Adipocyte (in vitro differentiated cells): ENCODE measurements at regions not wholly inside any gene's neighbourhood (a gene's known extent, or its start where the extent isn't known, plus 50 kb on each side); places are given as distances from the start of the nearest gene placed in this dataset.

Source experiments
- DNase-seq: peaks from one replicate; pipeline ENCODE4 v3.0.0-alpha.2; 2015; ENCODE audit warnings: low read depth
- H3K27me3 ChIP-seq: replicated peaks from 2 replicates; pipeline ENCODE4 v1.7.0; 2013; ENCODE audit warnings: mild to moderate bottlenecking, low read length, moderate library complexity; ENCODE audit not compliant: control insufficient read depth, insufficient read depth
- H3K36me3 ChIP-seq: 2 replicates; pipeline ENCODE4 v1.7.0; 2013; ENCODE audit warnings: low read length, mild to moderate bottlenecking, moderate library complexity; ENCODE audit not compliant: control insufficient read depth, insufficient read depth, severe bottlenecking
- H3K4me1 ChIP-seq: 2 replicates; pipeline ENCODE4 v1.7.0; 2013; ENCODE audit warnings: mild to moderate bottlenecking, low read length, moderate library complexity; ENCODE audit not compliant: control insufficient read depth, insufficient read depth
- H3K4me3 ChIP-seq: 2 replicates; pipeline ENCODE4 v1.7.0; 2013; ENCODE audit warnings: mild to moderate bottlenecking, low read length, moderate library complexity
- H3K9ac ChIP-seq: 2 replicates; pipeline ENCODE4 v1.7.0; 2013; ENCODE audit warnings: mild to moderate bottlenecking, low read length, moderate library complexity
- H3K9me3 ChIP-seq: 2 replicates; pipeline ENCODE4 v1.7.0; 2013; ENCODE audit warnings: mild to moderate bottlenecking, low read length, moderate library complexity; ENCODE audit not compliant: control insufficient read depth

DNA sequence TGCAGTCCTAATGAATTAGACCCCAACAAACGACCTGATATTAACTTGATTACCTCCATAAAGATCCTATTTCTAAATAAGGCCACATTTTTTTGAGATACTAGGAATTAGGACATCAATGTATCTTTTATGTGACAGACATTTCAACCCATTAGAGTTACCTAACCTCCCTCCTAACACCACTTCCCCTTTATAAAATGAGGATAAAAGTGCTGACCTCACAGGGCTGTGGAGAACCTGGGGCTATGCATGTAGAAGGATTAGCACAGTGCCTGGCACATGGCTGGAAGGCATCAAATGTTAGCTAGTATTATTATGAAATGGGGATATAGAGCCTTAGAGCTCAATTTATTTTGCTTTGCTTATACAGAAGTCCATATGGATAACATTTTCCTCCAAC is 53.5 kb upstream of the LRRN1 start:
- Histone ChIP-seq H3K4me3 (no peak overlapping the region), H3K27me3 (no peaks in the 10 kb centered on the region), H3K4me1 (no peaks in the 10 kb centered on the region), H3K9me3 (no peaks in the 10 kb centered on the region), H3K9ac (no peak overlapping the region), H3K36me3 (no peaks in the 10 kb centered on the region)
- no peak for DNase-seq

DNA sequence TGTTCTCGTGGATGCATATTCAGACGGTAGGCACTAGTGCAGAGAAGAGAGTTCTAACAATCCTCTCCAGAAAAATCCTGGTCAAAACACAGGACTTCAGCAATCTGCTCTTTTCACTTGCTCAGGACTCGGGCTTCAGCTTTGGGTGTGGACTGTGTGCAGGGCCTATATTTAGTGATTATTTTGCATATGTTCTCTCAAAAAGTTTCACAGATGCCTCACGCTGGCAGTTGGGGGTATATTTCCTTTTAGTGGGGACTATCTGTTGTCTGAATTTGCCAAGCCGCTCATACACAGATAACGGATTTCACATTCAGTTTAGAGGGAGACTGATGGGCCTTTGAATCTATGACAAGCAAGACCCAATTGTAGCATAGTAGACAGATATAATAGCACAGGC is 54.4 kb upstream of the LRRN1 start:
- Histone ChIP-seq H3K9me3 (peaks cover 4% of the 10 kb centered on the region), H3K4me1 (no peaks in the 10 kb centered on the region), H3K4me3 (no peak overlapping the region), H3K36me3 (no peaks in the 10 kb centered on the region), H3K27me3 (no peaks in the 10 kb centered on the region), H3K9ac (no peak overlapping the region)
- no peak for DNase-seq

DNA sequence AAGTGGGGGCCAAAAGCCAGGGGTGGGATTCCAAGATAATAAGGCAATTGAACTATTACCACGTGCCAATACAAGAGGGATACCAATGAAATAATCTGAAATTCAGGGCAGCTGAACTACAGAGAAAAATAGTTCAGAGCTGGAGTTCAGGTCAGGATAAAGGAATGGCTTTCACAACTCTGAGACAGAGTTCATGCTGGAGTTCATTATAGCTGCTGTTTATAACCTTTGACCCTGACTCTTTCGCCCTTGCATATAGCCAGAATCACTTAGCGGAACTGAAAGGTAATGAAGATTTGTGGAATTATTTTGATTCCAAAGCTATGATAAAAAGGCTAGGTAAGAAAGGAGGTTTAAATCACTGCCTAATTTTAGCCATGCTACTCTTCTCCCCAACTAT is 55.5 kb upstream of the LRRN1 start:
- no peaks in the 10 kb centered on the region for H3K27me3 ChIP-seq
- H3K4me3 ChIP-seq: no peak overlapping the region
- peaks cover 5% of the 10 kb centered on the region for H3K9me3 ChIP-seq
- DNase-seq: no peak
- no peaks in the 10 kb centered on the region for H3K4me1 ChIP-seq
- H3K9ac ChIP-seq: no peak overlapping the region
- H3K36me3 ChIP-seq: no peaks in the 10 kb centered on the region

- Histone ChIP-seq H3K36me3 (no peaks in the 10 kb centered on the region), H3K4me1 (no peaks in the 10 kb centered on the region), H3K9me3 (peaks cover 5% of the 10 kb centered on the region), H3K9ac (no peak overlapping the region), H3K4me3 (no peak overlapping the region), H3K27me3 (no peaks in the 10 kb centered on the region)
- DNase-seq: no peak
Measured at GRCh38 chr3:3740061-3740460, 59.2 kb upstream of the LRRN1 start.

GRCh38 chr3:3739330-3740060 is 59.7 kb upstream of the LRRN1 start:
- no peak for DNase-seq
- peaks cover 5% of the 10 kb centered on the region for H3K9me3 ChIP-seq
- H3K9ac ChIP-seq: no peak overlapping the region
- H3K4me1 ChIP-seq: no peaks in the 10 kb centered on the region
- no peaks in the 10 kb centered on the region for H3K27me3 ChIP-seq
- no peak overlapping the region for H3K4me3 ChIP-seq
- no peaks in the 10 kb centered on the region for H3K36me3 ChIP-seq

GRCh38 chr3:3737531-3737930 is 61.7 kb upstream of the LRRN1 start:
- peaks cover 5% of the 10 kb centered on the region for H3K9me3 ChIP-seq
- H3K4me3 ChIP-seq: no peak overlapping the region
- DNase-seq: no peak
- H3K36me3 ChIP-seq: no peaks in the 10 kb centered on the region
- no peak overlapping the region for H3K9ac ChIP-seq
- H3K27me3 ChIP-seq: no peaks in the 10 kb centered on the region
- H3K4me1 ChIP-seq: no peaks in the 10 kb centered on the region

DNA sequence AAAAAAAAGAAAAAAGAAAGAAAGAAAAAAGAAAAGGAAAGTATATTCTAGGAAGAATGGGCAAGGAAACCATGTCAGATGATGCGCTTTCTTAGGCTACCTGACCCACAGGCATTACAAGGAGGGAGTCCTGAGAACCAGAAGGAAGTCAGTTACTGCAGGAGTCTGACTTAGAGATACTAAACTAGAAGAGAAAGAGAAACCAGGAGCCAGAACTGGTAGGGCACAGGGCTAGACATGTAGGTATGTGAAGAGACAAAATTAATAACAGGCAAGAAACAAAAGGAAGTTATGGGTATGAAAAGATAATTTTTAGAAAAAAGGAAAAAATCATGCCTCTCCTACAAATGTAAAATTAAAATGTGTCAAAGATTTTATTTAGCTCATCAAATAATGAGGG is 63.3 kb upstream of the LRRN1 start:
- no peak overlapping the region for H3K9ac ChIP-seq
- H3K4me3 ChIP-seq: no peak overlapping the region
- H3K9me3 ChIP-seq: peaks cover 5% of the 10 kb centered on the region
- no peaks in the 10 kb centered on the region for H3K4me1 ChIP-seq
- no peaks in the 10 kb centered on the region for H3K27me3 ChIP-seq
- H3K36me3 ChIP-seq: no peaks in the 10 kb centered on the region
- no peak for DNase-seq

DNA sequence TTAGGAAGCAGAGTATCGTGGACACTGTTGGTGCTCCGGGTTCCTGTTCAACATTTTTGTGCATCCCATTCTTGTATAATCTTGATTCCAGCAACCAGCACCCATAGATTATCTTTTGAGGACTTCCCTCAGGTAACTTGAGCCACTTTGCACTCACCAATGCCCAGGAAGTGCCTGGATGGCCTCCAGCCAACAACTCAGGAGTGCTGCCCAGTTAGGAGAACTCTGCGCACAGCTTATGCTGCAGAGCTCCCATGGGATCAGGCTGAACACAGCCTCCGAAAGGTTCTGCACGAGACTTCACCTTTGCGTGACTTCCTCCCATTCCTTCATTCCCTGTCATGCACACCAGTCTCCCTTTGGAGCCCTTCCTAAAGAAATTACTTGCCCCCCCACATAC is 64.3 kb upstream of the LRRN1 start:
- H3K36me3 ChIP-seq: no peaks in the 10 kb centered on the region
- no peak for DNase-seq
- H3K27me3 ChIP-seq: no peaks in the 10 kb centered on the region
- peaks cover 1% of the 10 kb centered on the region for H3K9me3 ChIP-seq
- no peaks in the 10 kb centered on the region for H3K4me1 ChIP-seq
- H3K4me3 ChIP-seq: no peak overlapping the region
- H3K9ac ChIP-seq: no peak overlapping the region

GRCh38 chr3:3729261-3729660 is 70.0 kb upstream of the LRRN1 start:
- Histone ChIP-seq H3K27me3 (no peaks in the 10 kb centered on the region), H3K4me3 (no peak overlapping the region), H3K36me3 (no peaks in the 10 kb centered on the region), H3K9ac (no peak overlapping the region), H3K4me1 (no peaks in the 10 kb centered on the region), H3K9me3 (no peaks in the 10 kb centered on the region)
- DNase-seq: no peak

GRCh38 chr3:3726549-3726948 is 72.7 kb upstream of the LRRN1 start:
- no peaks in the 10 kb centered on the region for H3K27me3 ChIP-seq
- H3K4me3 ChIP-seq: no peak overlapping the region
- H3K9ac ChIP-seq: no peak overlapping the region
- no peaks in the 10 kb centered on the region for H3K4me1 ChIP-seq
- no peaks in the 10 kb centered on the region for H3K36me3 ChIP-seq
- H3K9me3 ChIP-seq: no peaks in the 10 kb centered on the region
- no peak for DNase-seq

DNA sequence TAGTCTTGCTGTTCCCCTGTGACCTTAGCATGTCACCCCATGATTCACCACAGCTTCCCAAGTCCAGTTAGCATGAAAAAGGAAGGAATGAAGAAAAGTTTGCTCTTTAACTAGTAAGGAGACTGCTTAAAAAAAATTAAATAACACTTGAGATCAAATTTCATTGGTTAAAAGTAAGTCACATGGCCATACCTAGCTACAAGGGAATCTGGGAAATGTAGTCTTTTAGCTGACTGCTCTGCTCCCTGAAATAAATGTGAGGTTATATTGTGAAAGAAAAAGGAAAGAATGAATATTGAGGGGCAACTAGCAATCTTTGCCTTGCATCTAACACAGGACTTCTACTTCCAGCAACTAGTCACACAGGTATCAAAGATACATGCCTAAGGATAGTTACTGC is 84.7 kb upstream of the LRRN1 start:
- no peak overlapping the region for H3K4me3 ChIP-seq
- no peaks in the 10 kb centered on the region for H3K4me1 ChIP-seq
- H3K9me3 ChIP-seq: no peaks in the 10 kb centered on the region
- no peaks in the 10 kb centered on the region for H3K36me3 ChIP-seq
- no peak for DNase-seq
- H3K9ac ChIP-seq: no peak overlapping the region
- no peaks in the 10 kb centered on the region for H3K27me3 ChIP-seq

GRCh38 chr3:3712971-3713370 is 86.3 kb upstream of the LRRN1 start:
- H3K36me3 ChIP-seq: no peaks in the 10 kb centered on the region
- no peak for DNase-seq
- no peaks in the 10 kb centered on the region for H3K9me3 ChIP-seq
- no peak overlapping the region for H3K4me3 ChIP-seq
- no peak overlapping the region for H3K9ac ChIP-seq
- no peaks in the 10 kb centered on the region for H3K4me1 ChIP-seq
- H3K27me3 ChIP-seq: no peaks in the 10 kb centered on the region
